ENCODE measurements at regions not wholly inside any gene's neighbourhood (a gene's known extent, or its start where the extent isn't known, plus 50 kb on each side); places are given as distances from the start of the nearest gene placed in this dataset.

DNA sequence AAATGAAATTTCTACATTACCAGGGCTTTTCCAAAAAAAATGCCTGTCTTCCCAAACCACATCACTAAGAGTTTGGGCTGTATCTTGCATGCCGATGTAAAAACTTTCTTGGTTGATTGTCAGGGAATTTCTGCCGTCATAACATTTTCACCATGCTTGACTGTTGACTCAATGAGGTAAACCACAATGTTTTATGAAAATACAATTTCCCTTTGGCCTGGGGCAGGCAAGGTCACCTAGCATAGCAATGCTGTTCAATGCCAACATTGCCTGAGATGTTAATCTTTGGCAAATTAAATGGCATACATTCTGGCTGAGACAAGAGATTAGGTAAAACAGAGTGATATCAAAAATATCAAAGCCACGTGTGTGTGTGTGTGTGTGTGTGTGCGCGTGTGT lies 137.1 kb upstream of the TBL1X start:
- H3K4me1 ChIP-seq, result no peaks in the 10 kb centered on the region
- 45 to 60% methylated on average over 5 of the region's 5 CpGs for WGBS, 2 donors
- peaks cover 0 to 8% (median 0%) of the 10 kb centered on the region in 4 donors for H3K27me3 ChIP-seq
- H3K27ac ChIP-seq, result no peak overlapping the region
- no peak overlapping the region for H3K4me3 ChIP-seq
- ATAC-seq, result no peak
- no peak for FAIRE-seq
- TF ChIP-seq CTCF (IDR thresholded peaks at IDR 0.05), result no peak
- no peak for DNase-seq
- intact Hi-C loops (cut with DNase I), result no loop called here
- no peaks in the 10 kb centered on the region for H3K9me3 ChIP-seq
- no peaks in the 10 kb centered on the region for H3K36me3 ChIP-seq

DNA sequence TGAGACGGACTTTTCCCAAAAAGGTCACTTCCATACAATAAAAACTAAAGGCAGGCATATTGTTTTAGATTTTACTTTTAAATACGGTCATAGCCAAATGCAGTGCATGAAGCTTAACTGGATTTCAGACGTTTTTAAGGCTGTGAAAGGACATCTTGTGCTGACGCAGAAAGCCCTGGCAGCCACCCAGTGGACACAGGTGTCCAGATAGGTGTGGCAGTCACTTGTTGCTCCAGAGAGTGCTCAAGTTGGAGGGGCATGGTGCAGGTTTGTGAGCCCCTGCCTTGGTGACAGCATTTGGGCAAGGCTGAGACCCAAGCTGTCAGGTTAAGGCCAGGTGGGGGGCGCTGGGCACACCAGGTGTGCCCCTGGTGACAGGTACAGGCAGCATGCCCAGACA lies 135.8 kb upstream of the TBL1X start:
- H3K27ac ChIP-seq, result no peak overlapping the region
- WGBS, 2 donors, result 51 to 56% methylated on average over 5 of the region's 5 CpGs
- DNase-seq, result peak in 2 of 6 donors; percentile 17 to 42
- no peak for FAIRE-seq
- intact Hi-C loops (cut with DNase I), result no loop called here
- TF ChIP-seq CTCF (IDR thresholded peaks at IDR 0.05), result no peak
- no peak overlapping the region for H3K4me3 ChIP-seq
- no peaks in the 10 kb centered on the region for H3K9me3 ChIP-seq
- ATAC-seq, result no peak
- H3K27me3 ChIP-seq, result peaks cover 0 to 5% (median 0%) of the 10 kb centered on the region in 4 donors
- no peaks in the 10 kb centered on the region for H3K36me3 ChIP-seq
- no peaks in the 10 kb centered on the region for H3K4me1 ChIP-seq

DNA sequence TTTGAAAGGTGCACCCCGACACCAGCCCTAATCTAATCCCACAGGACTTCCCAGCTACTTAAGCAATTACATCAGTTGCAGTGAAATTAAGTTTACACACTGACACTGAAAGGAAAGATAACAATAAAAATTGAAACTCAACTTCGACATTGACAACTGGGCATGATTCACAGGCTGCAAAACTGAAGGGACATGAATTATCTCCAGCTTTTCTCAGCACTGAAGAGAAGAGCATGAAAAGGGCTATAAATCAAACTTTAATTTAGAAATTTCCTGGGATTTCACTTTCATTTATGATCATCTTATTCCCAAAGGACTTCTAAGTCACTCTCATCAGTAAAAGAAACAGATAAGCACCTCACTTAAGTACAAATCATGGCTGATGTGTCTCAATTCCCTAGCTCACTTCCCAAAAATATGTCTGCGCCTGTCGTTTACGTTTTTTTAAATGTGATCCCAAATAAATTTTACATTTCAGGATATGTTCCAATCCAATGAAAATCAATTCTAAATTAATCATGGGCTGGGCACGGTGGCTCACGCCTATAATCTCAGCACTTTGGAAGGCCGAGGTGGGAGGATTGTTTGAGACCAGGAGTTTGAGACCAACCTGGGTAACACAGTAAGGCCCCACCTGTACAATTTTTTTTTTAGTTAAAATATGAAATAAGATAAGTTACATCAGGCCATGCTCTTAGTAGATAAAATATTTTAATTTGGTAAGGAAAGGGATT lies 134.4 kb upstream of the TBL1X start:
- no peak for FAIRE-seq
- TF ChIP-seq CTCF (IDR thresholded peaks at IDR 0.05), result no peak
- H3K9me3 ChIP-seq, result no peaks in the 10 kb centered on the region

GRCh38 chrX:9333873-9334560 lies 130.8 kb upstream of the TBL1X start:
- H3K27ac ChIP-seq, result no peak overlapping the region
- ATAC-seq, result peak in 2 of 4 donors; percentile 34 to 59
- H3K36me3 ChIP-seq, result no peaks in the 10 kb centered on the region
- peak overlapping the region in 1 of 4 donors; percentile 2 for H3K4me3 ChIP-seq
- TF ChIP-seq CTCF (IDR thresholded peaks at IDR 0.05), result no peak
- H3K4me1 ChIP-seq, result no peaks in the 10 kb centered on the region
- FAIRE-seq, result no peak
- no peaks in the 10 kb centered on the region for H3K9me3 ChIP-seq
- H3K27me3 ChIP-seq, result no peaks in the 10 kb centered on the region
- DNase-seq, result no peak
- intact Hi-C loops (cut with DNase I), result no loop called here
- WGBS, 2 donors, result 19 to 26% methylated on average over 11 of the region's 11 CpGs

More for the DNA sequence above, 134.4 kb upstream of the TBL1X start:
- DNase-seq (no peak), ATAC-seq (no peak)
- Histone ChIP-seq H3K4me3 (no peak overlapping the region), H3K27ac (no peak overlapping the region), H3K27me3 (peaks cover 0 to 5% (median 0%) of the 10 kb centered on the region in 4 donors), H3K36me3 (no peaks in the 10 kb centered on the region), H3K4me1 (no peaks in the 10 kb centered on the region)
- intact Hi-C loops (cut with DNase I), result no loop called here
- WGBS, 2 donors, result 71 to 83% methylated on average over 8 of the region's 8 CpGs

DNA sequence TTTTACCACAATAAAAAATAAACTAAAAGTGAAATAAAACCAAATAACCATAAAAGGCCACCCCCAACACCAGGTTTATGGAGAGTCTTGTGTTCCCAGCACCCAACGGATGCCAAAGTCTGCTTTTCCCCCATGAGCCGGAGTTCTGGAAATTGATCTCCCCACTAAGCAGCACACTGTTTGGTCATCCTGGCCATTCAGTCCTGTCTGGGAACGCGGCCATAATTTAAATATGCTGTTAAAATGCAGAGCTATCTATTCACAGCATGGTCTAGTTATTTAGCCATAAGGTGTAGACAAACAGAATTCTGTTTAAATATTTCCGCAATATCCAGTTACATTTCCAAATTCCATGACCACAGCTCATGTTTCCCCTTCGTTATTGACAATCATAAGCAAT lies 129.6 kb upstream of the TBL1X start:
- no peaks in the 10 kb centered on the region for H3K36me3 ChIP-seq
- TF ChIP-seq CTCF (IDR thresholded peaks at IDR 0.05), result no peak
- H3K27ac ChIP-seq, result no peak overlapping the region
- no peaks in the 10 kb centered on the region for H3K4me1 ChIP-seq
- intact Hi-C loops (cut with DNase I), result no loop called here
- no peaks in the 10 kb centered on the region for H3K9me3 ChIP-seq
- ATAC-seq (no peak), DNase-seq (no peak), FAIRE-seq (no peak)
- WGBS, 2 donors, result 88 to 96% methylated on average over 6 of the region's 6 CpGs
- H3K4me3 ChIP-seq, result no peak overlapping the region
- no peaks in the 10 kb centered on the region for H3K27me3 ChIP-seq
